Endodermal cell (in vitro differentiated cells): ENCODE measurements at regions not wholly inside any gene's neighbourhood (a gene's known extent, or its start where the extent isn't known, plus 50 kb on each side); places are given as distances from the start of the nearest gene placed in this dataset.

Experiments
- DNase-seq: peaks from one replicate; pipeline ENCODE4 v3.0.0-alpha.2; 2017
- H3K27ac ChIP-seq: 2 replicates; pipeline ENCODE4 v1.5.1; 2013; ENCODE audit warnings: mild to moderate bottlenecking, low read depth, low read length, moderate library complexity
- H3K27me3 ChIP-seq: 2 replicates; pipeline ENCODE4 v1.6.1; 2013; ENCODE audit warnings: mild to moderate bottlenecking, low read length, moderate library complexity; ENCODE audit not compliant: insufficient read depth, control insufficient read depth, poor library complexity, severe bottlenecking
- H3K36me3 ChIP-seq: 2 replicates; pipeline ENCODE4 v1.7.0; 2013; ENCODE audit warnings: mild to moderate bottlenecking, low read length, moderate library complexity; ENCODE audit not compliant: control insufficient read depth, insufficient read depth
- H3K4me1 ChIP-seq: one replicate; pipeline ENCODE4 v1.7.0; 2013; ENCODE audit warnings: low read length; ENCODE audit not compliant: control insufficient read depth, insufficient read depth
- H3K4me3 ChIP-seq: 2 replicates; pipeline ENCODE4 v1.5.1; 2013; ENCODE audit warnings: mild to moderate bottlenecking, low read length, moderate library complexity
- H3K9ac ChIP-seq: 2 replicates; pipeline ENCODE4 v1.6.1; 2013; ENCODE audit warnings: mild to moderate bottlenecking, low read length, moderate library complexity; ENCODE audit not compliant: poor library complexity, severe bottlenecking; ENCODE audit errors: extremely low read depth
- H3K9me3 ChIP-seq: 2 replicates; pipeline ENCODE4 v1.6.1; 2013; ENCODE audit warnings: mild to moderate bottlenecking, low read length, moderate library complexity; ENCODE audit not compliant: control insufficient read depth
- H3K27ac Mint-ChIP-seq: 2 replicates; pipeline ENCODE4 v1.8.0; 2020; ENCODE audit warnings: mixed read lengths
- H3K27me3 Mint-ChIP-seq: 2 replicates; pipeline ENCODE4 v1.8.0; 2021; ENCODE audit warnings: mild to moderate bottlenecking, mixed read lengths; ENCODE audit not compliant: insufficient read depth
- H3K36me3 Mint-ChIP-seq: 2 replicates; pipeline ENCODE4 v1.8.0; 2020; ENCODE audit warnings: low read depth, mixed read lengths
- H3K4me1 Mint-ChIP-seq: 2 replicates; pipeline ENCODE4 v1.8.0; 2020; ENCODE audit warnings: mixed read lengths
- H3K4me3 Mint-ChIP-seq: 2 replicates; pipeline ENCODE4 v1.8.0; 2020; ENCODE audit warnings: mild to moderate bottlenecking, moderate library complexity, mixed read lengths
- H3K9me3 Mint-ChIP-seq: 2 replicates; pipeline ENCODE4 v1.8.0; 2020; ENCODE audit warnings: mild to moderate bottlenecking, mixed read lengths
- WGBS, 2 experiments: methylation state at CpG; one replicate each; pipeline versions ENCODE4 v1.1.5 to v1.1.7; 2013; ENCODE audit warnings: missing lambda C conversion rate in 2 of 2, mixed read lengths in 1 of 2; ENCODE audit not compliant: insufficient coverage in 1 of 2, insufficient read length in 1 of 2; 5-methylcytosine and 5-hydroxymethylcytosine counted together
- TF ChIP-seq, protein P1 (sequence below): fragments of 200-600 bp; sonication (generic); conservative IDR thresholded peaks from 2 replicates; pipeline ENCODE4 v1.5.0; 2021; ENCODE audit warnings: antibody characterized with exemption, mild to moderate bottlenecking

- H3K36me3 Mint-ChIP-seq = no peaks in the 10 kb centered on the region
- no peak overlapping the region for H3K4me3 Mint-ChIP-seq
- no peaks in the 10 kb centered on the region for H3K4me1 Mint-ChIP-seq
- no peaks in the 10 kb centered on the region for H3K4me1 ChIP-seq
- 93 to 97% methylated on average over 2 to 4 of the region's 6 CpGs for WGBS, 2 experiments
- DNase-seq = no peak
- H3K27me3 ChIP-seq = peaks cover 35% of the 10 kb centered on the region
- H3K27ac ChIP-seq = no peak overlapping the region
- no peaks in the 10 kb centered on the region for H3K9me3 ChIP-seq
- no peaks in the 10 kb centered on the region for H3K36me3 ChIP-seq
- H3K9ac ChIP-seq = no peak overlapping the region
- H3K9me3 Mint-ChIP-seq = no peaks in the 10 kb centered on the region
- H3K4me3 ChIP-seq = no peak overlapping the region
- no peak overlapping the region for H3K27ac Mint-ChIP-seq
- peaks cover 30% of the 10 kb centered on the region for H3K27me3 Mint-ChIP-seq
- TF ChIP-seq, protein P1, sequence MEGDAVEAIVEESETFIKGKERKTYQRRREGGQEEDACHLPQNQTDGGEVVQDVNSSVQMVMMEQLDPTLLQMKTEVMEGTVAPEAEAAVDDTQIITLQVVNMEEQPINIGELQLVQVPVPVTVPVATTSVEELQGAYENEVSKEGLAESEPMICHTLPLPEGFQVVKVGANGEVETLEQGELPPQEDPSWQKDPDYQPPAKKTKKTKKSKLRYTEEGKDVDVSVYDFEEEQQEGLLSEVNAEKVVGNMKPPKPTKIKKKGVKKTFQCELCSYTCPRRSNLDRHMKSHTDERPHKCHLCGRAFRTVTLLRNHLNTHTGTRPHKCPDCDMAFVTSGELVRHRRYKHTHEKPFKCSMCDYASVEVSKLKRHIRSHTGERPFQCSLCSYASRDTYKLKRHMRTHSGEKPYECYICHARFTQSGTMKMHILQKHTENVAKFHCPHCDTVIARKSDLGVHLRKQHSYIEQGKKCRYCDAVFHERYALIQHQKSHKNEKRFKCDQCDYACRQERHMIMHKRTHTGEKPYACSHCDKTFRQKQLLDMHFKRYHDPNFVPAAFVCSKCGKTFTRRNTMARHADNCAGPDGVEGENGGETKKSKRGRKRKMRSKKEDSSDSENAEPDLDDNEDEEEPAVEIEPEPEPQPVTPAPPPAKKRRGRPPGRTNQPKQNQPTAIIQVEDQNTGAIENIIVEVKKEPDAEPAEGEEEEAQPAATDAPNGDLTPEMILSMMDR = no peak
Observed at GRCh38 chr17:79292501-79292900, 217.9 kb downstream of the ENGASE start.

DNA sequence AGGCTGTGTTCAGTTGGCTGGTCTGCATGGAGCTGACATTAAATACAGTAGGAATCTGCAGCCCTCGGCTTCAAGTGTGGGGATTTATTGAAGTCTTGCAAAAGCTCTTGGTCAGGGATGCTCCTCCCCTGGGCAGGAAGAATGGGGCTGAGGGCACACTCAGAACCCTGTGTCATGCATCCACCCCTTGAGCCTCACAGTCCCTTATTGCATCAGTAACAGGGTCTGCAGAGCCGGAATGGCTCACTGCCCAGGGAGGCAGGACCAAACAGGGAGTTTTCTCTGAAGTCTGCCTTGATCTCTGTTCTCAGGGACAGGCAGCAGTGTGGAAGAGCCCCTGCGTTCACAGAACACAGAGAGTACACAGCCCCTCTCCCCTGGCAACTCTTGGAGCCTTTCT, 216.8 kb downstream of the ENGASE start:
- no peak overlapping the region for H3K27ac ChIP-seq
- no peak overlapping the region for H3K4me3 Mint-ChIP-seq
- H3K9me3 ChIP-seq = no peaks in the 10 kb centered on the region
- no peak overlapping the region for H3K27ac Mint-ChIP-seq
- TF ChIP-seq, protein P1 = no peak
- 81 to 83% methylated on average over 3 of the region's 3 CpGs for WGBS, 2 experiments
- no peak for DNase-seq
- H3K27me3 ChIP-seq = peaks cover 35% of the 10 kb centered on the region
- H3K4me1 ChIP-seq = no peaks in the 10 kb centered on the region
- no peaks in the 10 kb centered on the region for H3K9me3 Mint-ChIP-seq
- H3K36me3 Mint-ChIP-seq = no peaks in the 10 kb centered on the region
- no peaks in the 10 kb centered on the region for H3K4me1 Mint-ChIP-seq
- H3K27me3 Mint-ChIP-seq = peaks cover 30% of the 10 kb centered on the region
- H3K36me3 ChIP-seq = no peaks in the 10 kb centered on the region
- H3K9ac ChIP-seq = no peak overlapping the region
- H3K4me3 ChIP-seq = no peak overlapping the region

GRCh38 chr17:79290726-79291125, 216.1 kb downstream of the ENGASE start:
- Histone ChIP-seq H3K9me3 (no peaks in the 10 kb centered on the region), H3K4me3 (no peak overlapping the region), H3K27me3 (peaks cover 35% of the 10 kb centered on the region), H3K9ac (no peak overlapping the region), H3K27ac (no peak overlapping the region), H3K36me3 (no peaks in the 10 kb centered on the region), H3K4me1 (no peaks in the 10 kb centered on the region)
- no peak for DNase-seq
- H3K36me3 Mint-ChIP-seq = no peaks in the 10 kb centered on the region
- no peak overlapping the region for H3K27ac Mint-ChIP-seq
- peaks cover 3% of the 10 kb centered on the region for H3K4me1 Mint-ChIP-seq
- H3K9me3 Mint-ChIP-seq = no peaks in the 10 kb centered on the region
- H3K27me3 Mint-ChIP-seq = peaks cover 32% of the 10 kb centered on the region
- H3K4me3 Mint-ChIP-seq = no peak overlapping the region
- WGBS, 2 experiments = 65 to 70% methylated on average over 2 to 4 of the region's 4 CpGs
- TF ChIP-seq, protein P1 = no peak
